GM12872 (cell line): ENCODE measurements at regions not wholly inside any gene's neighbourhood (a gene's known extent, or its start where the extent isn't known, plus 50 kb on each side); places are given as distances from the start of the nearest gene placed in this dataset.

Source experiments
- TF ChIP-seq, protein P1 (sequence below): IDR thresholded peaks from 3 replicates; pipeline ENCODE4 v1.5.1; 2011; ENCODE audit warnings: low read depth, mild to moderate bottlenecking, low read length, moderate library complexity; ENCODE audit not compliant: insufficient read depth

DNA sequence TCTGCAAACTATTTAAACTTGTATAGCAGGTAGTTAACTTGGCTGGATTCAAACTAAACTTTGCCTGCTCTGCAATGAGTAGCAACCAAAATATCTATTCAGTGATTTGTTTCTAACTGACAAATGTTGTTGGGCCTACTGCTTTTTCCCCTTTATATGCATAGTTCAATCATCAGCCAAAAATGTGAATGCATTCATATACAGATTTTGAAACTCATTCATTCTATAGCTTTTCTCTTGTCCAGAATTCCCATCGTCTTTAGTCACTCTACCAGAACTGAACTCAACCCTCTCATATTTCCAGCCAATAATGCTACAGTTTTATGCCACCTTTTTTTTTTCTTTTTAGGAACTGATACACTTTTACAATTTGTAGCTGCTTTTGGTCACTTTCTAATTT, 599.8 kb downstream of the RPL10L start:
- TF ChIP-seq, protein P1, sequence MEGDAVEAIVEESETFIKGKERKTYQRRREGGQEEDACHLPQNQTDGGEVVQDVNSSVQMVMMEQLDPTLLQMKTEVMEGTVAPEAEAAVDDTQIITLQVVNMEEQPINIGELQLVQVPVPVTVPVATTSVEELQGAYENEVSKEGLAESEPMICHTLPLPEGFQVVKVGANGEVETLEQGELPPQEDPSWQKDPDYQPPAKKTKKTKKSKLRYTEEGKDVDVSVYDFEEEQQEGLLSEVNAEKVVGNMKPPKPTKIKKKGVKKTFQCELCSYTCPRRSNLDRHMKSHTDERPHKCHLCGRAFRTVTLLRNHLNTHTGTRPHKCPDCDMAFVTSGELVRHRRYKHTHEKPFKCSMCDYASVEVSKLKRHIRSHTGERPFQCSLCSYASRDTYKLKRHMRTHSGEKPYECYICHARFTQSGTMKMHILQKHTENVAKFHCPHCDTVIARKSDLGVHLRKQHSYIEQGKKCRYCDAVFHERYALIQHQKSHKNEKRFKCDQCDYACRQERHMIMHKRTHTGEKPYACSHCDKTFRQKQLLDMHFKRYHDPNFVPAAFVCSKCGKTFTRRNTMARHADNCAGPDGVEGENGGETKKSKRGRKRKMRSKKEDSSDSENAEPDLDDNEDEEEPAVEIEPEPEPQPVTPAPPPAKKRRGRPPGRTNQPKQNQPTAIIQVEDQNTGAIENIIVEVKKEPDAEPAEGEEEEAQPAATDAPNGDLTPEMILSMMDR = no peak

DNA sequence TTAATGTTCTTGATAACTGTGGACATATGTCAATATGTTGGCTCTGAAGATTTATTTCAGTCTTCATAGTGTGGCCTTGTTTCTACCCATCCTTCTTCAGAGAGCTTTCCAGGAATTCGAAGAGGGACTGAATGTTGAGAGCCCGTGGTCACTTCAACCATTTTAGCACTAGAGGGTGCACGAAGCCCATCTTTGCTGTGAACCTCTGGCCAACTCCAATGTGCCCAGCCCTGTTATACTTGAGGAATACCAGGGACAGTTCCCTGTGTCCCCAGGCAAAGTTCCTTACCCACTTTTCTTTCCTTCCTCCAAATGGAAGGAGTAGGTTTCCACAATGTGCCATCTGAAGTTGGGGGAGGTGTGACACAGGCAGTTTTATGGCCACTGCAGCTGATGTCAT, 603.5 kb downstream of the RPL10L start:
- TF ChIP-seq, protein P1 = 0 out of 3 replicates have a peak, but pooled peaks have one; percentile 3

DNA sequence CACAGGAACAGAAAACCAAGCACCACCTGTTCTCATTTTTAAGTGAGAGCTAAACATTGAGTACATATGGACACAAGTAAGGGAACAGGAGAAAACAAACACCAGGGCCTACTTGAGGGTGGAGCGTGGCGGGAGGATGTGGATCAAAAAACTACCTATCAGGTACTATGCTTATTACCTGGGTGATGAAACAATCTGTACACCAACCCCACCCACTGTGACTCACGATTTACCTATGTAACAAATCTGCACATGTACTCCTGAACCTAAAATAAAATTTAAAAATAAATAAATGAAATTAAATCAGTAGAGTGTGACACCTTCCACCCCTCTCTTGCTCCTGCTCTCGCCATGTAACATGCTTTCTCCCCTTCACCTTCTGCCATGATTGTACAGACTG, 615.5 kb downstream of the RPL10L start:
- TF ChIP-seq, protein P1 = no peak

DNA sequence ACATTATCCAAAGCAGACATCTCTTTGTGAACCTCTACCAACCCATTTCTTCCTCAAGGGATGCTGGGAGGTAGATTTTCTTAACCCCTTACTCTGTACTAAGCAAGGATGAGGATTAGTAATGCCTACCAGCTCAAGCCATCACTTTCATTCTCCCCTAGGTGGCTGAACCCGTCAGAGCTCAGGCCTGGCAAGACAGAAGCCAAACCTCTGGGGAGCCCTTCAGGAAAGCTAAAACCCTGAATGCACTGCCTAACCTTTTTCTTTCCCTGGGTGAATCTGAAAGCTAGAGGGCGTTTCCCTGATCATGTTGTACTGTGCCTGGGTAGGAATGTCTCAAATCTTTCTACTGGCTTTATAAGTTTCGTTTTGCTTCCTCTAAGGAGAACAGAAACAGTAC, 617.3 kb downstream of the RPL10L start:
- TF ChIP-seq, protein P1 = no peak

DNA sequence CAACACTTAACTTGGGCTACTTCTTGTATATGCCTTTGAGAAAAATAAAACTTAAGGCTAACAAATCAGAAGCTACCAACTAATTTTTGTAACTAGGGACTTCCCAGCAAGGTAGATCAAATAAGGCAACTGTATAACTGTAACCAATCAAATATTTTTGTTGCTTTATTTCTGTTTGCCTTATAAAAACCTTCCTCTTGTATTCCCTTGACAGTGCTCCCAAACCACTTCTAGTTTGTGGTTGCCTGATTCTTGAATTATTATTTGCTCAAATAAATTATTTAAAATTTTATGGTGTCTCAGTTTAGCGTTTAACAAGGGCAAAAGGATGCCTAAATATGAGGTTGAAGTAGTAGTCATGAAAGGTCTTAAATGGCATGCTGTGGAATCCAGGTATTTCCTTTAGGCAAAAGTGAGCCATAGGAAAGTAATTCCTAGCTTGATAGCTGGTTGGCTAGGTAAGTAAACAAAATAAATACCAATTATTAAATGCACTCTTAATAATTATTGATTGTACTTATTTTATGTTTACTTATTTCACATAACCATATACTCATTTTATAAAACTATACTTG, 632.6 kb downstream of the RPL10L start:
- TF ChIP-seq, protein P1 = no peak

DNA sequence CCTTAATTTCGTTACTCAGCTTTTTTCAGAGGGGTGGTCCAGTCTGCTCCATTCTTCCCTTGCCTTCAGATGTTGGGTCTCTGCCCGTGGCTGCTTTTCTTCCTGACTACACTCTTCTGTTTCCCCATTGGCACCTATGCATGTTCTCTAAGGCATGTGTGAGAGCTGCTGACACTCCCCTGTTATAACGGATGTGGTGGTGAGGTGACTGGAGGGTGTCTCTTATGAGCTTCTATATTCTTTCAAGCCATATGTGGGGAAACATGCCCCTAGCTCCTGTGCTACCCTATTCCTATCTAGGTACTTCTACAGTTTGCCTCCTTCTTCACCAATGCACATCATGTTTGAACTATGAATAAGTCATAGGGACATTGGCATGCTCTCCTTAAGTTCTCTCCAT, 643.2 kb downstream of the RPL10L start:
- TF ChIP-seq, protein P1 = no peak

DNA sequence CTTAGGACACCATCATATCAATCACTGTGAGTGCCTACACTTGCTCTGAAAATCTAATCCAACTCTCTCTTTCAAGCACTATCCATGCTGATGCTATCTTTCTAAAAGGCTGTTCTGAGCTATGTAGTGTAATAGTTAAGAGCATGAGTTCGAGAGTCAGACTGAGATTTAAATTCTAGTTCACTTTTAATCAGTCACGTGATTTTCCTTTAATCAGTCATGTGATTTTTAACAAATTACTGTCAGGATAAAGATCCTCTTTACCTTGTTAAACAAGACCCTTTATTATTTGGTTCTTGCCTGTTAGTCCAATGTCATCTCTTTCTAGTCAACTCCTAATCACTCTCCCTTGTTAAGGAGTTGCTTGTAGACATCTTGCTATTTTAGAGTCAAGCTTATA, 653.0 kb downstream of the RPL10L start:
- TF ChIP-seq, protein P1 = no peak

DNA sequence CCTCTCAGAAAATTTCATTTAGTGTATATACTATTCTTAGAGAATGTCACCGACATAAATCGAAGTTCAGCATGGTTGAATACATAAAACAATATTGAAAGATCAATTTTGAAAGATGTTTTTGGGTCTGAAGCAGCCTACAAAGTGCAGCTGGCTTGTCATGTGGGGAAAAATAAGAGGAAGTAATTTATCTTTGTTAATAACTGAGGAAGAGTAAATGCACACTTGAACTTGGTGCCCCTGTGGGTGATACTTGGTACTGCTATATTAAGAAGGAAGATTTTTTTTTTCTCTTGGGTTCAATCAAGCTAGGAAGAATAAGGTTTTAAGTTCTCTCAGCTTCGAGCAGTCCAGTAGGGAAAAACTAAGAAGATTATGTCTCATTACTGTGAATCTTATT, 661.3 kb downstream of the RPL10L start:
- TF ChIP-seq, protein P1 = peak; percentile 18; the same call in 1 of the 3 replicates
